GM21360 (cell line): ENCODE measurements at regions not wholly inside any gene's neighbourhood (a gene's known extent, or its start where the extent isn't known, plus 50 kb on each side); places are given as distances from the start of the nearest gene placed in this dataset.
"Not testable (repeated sequence)": the region's sequence is repeated elsewhere in the genome, so short reads cannot be mapped to it uniquely, and the experiment has no call there.

ENCODE experiments used
- ATAC-seq: cut with Tn5 transposase; IDR thresholded peaks from one replicate; pipeline ENCODE4 v1.9.1; 2021; ENCODE audit warnings: mild to moderate bottlenecking, moderate library complexity; ENCODE audit not compliant: unreplicated experiment

DNA sequence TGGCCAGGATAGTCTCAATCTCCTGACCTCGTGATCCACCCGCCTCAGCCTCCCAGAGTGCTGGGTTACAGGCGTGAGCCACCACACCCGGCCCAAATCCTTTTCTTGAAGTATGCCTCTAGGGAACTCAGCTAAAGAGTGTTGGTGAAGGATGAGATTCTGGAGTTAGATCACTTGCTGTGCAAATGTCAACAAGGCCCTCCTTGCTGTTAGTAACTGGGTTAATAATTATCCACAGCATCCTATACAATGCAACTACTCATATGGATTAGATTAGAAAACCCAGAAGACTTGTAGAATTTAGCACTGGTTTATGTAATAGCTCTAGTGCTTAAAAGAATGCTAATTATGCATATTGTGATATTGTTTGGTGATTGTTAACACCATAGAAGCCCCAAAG, 310.8 kb upstream of the TFPI start:
- no peak for ATAC-seq

DNA sequence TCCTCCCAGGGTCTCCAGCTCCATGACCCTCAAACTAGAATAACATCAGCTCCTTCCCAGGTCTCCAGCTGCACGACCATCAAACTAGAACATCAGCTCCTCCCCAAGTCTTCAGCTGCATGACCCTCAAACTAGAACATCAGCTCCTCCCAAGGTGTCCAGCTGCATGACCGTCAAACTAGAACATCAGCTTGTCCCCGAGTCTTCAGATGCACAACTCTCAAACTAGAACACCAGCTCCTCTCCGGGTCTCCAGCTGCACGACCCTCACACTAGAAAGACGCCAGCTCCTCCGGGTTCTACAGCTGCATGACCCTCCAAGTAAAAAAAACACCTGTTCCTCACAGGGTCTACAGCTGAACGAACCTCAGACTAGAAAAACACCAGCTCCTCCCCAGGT, 312.9 kb upstream of the TFPI start:
- no peak for ATAC-seq

DNA sequence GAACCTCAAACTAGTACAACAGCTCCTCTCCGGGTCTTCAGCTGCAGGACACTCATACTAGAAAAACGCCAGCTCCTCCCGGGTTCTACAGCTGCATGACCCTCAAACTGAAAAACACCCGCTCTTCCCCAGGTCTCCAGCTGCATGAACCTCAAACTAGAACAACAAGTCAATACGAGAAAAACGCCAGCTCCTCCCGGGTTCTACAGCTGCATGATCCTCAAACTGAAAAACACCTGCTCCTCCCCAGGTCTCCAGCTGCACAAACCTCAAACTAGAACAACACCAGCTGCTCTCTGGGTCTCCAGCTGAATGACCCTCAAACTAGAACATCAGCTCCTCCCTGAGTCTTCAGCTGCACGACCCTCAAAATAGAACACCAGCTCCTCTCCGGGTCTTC, 315.0 kb upstream of the TFPI start:
- no peak for ATAC-seq

- no peak for ATAC-seq
These were observed 317.3 kb upstream of the TFPI start for GRCh38 chr2:187871506-187871905.

DNA sequence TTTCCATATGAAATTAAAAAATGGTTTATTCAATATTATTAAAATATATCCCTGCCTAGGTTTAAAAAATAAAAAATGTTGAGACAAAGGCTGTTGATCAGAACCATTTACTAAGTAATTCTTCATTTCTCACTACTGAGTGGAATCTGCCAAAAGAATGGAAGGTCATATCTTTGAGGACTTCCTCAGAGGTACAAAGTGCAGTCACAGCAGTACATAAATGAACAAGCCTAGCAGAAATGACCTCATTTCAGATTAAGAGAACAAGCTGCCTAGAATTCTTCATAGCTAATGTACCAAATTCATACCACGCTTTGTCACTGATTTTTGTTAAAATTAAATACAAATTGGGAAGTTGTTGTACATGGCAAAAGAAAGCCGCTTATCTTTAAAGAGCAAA, 318.9 kb upstream of the TFPI start:
- no peak for ATAC-seq

DNA sequence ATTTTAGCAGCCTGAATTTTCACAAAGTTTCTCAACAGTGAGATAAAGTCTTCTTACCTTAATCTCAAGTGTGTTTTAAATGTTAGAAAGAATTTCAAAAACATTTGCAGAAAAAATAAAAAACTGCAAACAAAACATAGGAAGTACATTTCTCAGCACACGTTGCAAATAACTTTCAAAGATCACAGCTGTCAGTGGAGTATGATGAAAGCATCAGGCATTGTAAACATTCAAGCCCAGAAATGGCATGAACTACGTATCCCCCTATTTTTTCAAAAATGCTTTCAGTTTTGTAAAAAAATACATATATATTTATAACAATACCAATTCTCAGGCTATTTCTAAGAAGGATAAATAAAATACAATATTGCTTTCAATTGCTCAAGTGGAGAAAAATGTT, 320.6 kb upstream of the TFPI start:
- ATAC-seq, result no peak

GRCh38 chr2:187875261-187876141, 321.3 kb upstream of the TFPI start:
- no peak for ATAC-seq

DNA sequence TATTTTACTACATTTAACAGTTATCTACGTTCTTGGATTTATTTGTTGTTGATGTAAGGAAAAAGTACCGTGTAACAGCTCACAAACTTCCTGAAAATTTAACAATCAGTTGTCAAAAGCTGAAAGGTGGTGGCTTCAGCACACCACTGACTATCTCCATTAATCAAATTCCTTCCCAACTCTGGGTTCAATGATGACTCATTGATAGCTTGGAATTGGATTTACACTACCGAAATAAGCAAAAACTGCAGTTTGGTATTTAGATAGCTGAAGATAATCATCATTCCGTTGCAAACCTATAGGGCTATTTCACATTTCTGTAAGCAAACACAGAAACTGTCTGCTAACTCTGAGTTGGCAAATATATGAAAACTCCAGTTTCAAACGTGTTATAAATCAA, 322.3 kb upstream of the TFPI start:
- ATAC-seq, result no peak

- no peak for ATAC-seq
These were observed 323.2 kb upstream of the TFPI start for GRCh38 chr2:187877391-187877790.

DNA sequence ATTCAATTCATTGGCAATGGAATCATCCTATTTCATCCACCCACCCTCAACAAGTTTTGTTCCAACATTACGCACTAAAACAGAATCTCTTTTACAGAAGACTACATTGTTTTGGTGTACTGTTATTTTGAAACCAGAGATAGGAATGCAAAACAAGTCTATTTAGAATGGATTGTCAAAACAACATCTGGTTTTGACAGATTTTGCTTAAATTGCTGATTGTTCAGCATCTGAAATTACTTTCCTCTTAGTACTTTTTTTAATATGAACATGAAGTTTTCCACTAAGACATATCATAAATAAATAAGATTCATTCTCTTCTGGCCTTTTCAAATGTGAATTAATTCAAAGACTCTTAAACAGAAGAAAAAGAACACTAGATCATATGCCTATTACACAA, 323.9 kb upstream of the TFPI start:
- no peak for ATAC-seq

DNA sequence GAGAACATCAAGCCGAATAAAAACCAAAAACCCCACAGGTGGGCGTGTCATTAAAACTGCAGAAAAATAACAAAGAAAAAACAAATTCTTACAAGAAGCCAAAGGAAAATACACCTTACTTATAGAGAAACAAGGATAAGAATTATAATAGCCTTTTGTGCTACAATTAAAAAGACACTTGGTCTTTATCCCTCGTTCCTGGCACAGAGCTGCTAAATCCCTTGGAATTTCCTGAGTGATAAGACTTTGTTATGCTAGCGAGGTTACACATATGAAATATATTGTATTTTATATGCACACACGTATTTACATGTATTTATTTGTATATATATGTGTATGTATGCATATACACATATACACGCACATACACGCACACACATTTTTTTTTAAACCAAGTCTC, 325.3 kb upstream of the TFPI start:
- no peak for ATAC-seq

GRCh38 chr2:187884003-187884402, 329.8 kb upstream of the TFPI start:
- ATAC-seq, result no peak

GRCh38 chr2:187890690-187891089, 336.5 kb upstream of the TFPI start:
- no peak for ATAC-seq

DNA sequence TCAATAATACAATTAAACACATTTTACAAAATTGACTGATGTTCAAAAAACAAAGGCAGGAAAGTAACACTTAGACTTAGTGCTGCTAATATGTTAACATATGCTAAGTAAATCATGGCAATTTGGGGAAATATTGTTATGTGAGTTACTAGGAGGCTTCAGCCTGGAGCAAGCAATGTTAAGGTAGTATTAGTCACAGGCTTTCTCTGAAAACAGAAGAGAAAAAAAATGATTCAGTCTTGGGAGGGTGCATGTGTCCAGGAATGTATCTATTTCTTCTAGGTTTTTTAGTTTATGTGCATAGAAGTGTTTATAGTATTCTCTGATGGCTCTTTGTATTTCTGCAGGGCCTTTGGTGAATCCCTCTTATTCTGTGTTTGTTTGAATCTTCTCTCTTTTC, 345.8 kb upstream of the TFPI start:
- ATAC-seq, result no peak

GRCh38 chr2:187906021-187906420, 351.8 kb upstream of the TFPI start:
- ATAC-seq, result no peak

GRCh38 chr2:187910922-187911321, 356.7 kb upstream of the TFPI start:
- not testable (repeated sequence) for ATAC-seq

DNA sequence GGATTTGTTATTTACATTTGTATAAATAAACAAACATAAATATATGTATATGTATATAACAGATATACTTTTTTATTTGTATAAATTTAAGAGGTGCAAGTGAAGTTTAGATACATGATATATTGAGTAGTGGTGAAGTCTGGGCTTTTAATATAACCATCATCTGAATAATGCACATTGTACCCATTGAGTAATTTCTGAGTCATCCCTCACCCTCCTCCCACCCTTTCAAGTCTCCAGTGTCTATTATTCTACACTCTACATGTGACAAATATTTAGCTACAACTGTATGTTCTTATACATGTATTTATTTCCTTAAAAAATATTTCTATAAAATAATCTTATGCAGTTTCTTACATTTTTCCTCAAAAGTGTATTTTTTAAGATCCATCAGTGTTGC, 358.7 kb upstream of the TFPI start:
- ATAC-seq, result no peak

GRCh38 chr2:187915810-187916209, 361.6 kb upstream of the TFPI start:
- no peak for ATAC-seq

GRCh38 chr2:187916799-187917198, 362.6 kb upstream of the TFPI start:
- ATAC-seq, result no peak

DNA sequence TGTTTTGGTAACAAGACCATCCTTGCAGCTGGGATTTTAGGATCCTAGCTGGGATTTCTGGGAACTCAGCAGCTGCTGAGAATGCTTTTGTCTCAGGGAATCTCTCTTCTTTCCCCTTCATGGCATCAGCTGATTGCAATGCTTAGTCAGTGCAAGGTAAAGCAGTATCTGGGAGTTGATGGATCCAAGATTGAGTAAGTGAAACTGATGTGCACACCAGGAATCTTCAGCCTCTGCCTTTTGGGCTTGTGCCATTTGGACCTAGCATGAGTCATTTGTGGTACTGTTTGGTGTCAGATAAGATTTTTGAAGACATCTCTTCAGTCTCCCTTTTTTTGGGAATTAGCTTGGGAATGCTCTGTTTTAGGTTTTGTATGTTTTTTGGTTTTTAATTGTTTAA, 363.3 kb upstream of the TFPI start:
- ATAC-seq, result no peak

- ATAC-seq, result no peak
These were observed 365.0 kb upstream of the TFPI start for GRCh38 chr2:187918996-187919821.

DNA sequence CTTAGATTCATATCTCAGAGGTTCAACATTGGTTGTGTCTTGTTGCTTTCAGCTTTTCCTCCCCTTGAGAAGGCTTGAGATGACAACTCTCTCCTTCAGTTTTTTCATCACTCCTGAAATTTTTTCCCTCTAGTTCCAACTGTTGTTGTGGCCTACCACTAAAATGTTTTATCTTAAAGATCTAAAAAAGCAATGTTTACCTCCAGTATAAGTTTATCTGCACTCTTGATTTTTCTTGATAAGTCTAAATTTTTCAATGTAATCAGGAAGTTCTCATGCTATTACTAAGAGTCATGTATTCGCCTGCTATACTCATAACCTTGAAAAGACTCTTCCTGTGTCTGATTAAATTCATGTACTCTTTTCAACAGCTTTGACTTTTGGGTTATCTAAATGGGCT, 366.3 kb upstream of the TFPI start:
- no peak for ATAC-seq
